ENCODE measurements at regions not wholly inside any gene's neighbourhood (a gene's known extent, or its start where the extent isn't known, plus 50 kb on each side); places are given as distances from the start of the nearest gene placed in this dataset.

DNA sequence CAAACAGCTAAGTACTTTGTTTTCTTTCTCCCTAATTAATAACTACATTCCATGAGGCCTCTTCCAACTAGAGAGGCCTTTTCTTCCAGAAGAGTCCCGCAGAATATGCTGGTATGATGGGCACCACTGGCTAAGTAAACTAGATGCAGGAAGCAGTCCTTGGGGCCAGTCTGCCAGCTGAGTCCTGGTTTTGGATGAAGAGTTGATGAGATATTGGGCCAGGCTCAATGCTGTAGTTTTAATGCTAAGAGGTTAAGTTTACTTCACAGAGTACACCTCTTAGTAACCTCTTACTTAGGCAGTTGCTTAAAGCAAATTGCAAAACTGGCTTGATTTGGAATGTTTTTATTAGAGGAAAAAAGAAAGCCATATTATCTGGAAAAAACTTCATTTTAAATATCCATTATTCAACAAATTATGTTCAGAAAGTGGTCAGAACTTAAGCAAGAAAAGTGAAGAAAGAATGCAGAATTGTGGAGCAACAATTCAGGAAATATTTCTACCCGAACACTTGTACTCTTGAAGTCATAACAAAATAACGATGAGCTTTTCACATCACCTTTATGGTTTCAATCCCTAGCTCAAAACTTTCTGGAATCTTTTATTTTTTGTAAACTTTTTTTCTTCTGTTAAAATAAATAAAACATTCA, 178.4 kb upstream of the CDIN1 start:
- no peak for DNase-seq
- Histone ChIP-seq H3K4me1 (no peaks in the 10 kb centered on the region), H3K27ac (no peak overlapping the region), H3K4me3 (no peak overlapping the region), H3K36me3 (no peaks in the 10 kb centered on the region), H3K27me3 (no peaks in the 10 kb centered on the region), H3K9me3 (no peaks in the 10 kb centered on the region)
- intact Hi-C loops (cut with DNase I; ENCODE audit: low total_unique reads) = no loop called here
- in situ Hi-C loops (cut with MboI; ENCODE audit: low sequenced_read_pairs in 4 of 4) = no loop called here
- TF ChIP-seq POLR2A (IDR thresholded peaks at IDR 0.05) (no peak), CTCF (IDR thresholded peaks at IDR 0.05 in 4 of 5, conservative IDR thresholded peaks at IDR 0.05 in 1 of 5) (no peak)
- no peak for ATAC-seq

DNA sequence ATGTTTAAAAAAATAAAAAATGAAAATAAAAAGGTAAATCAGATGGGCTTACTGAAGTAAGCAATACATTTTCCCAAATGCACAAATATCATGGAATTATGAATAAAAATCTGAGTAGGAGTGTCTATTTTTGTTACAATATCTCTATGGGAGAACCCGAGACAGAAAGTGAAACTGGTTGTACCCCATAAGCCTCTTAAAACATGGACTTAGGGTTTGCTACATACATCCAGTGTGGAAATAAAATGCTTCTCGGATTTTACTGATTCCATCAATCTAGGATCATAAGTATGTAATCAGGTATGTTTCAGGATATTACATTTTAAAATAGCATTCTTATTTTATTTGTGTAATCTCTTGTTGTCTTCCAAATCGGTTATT, 177.8 kb upstream of the CDIN1 start:
- Histone ChIP-seq H3K27ac (no peak overlapping the region), H3K27me3 (no peaks in the 10 kb centered on the region), H3K4me3 (no peak overlapping the region), H3K9me3 (no peaks in the 10 kb centered on the region), H3K36me3 (no peaks in the 10 kb centered on the region), H3K4me1 (no peaks in the 10 kb centered on the region)
- TF ChIP-seq POLR2A (IDR thresholded peaks at IDR 0.05) = no peak
- no peak for TF ChIP-seq CTCF (IDR thresholded peaks at IDR 0.05 in 4 of 5, conservative IDR thresholded peaks at IDR 0.05 in 1 of 5)
- no peak for DNase-seq
- in situ Hi-C loops (cut with MboI; ENCODE audit: low sequenced_read_pairs in 4 of 4) (no loop called here), intact Hi-C loops (cut with DNase I; ENCODE audit: low total_unique reads) (no loop called here)
- no peak for ATAC-seq

DNA sequence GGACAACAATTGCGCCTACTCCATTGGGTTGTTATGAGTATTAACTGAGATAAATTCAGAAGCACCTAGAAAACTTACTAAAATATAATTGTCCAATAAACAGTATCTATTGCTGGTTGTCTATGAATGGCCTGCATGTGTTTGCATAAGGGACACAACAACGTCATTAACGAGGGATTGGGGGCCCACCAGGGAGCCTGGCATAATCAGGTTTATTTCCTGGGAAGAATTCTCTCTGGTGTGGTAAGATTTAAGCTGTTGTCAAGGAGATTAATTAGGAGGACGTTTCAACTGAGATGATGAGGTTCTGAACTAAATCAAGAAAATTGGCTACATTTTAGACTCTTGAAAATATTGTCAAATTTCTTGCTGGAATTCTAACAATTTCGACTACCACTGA, 176.1 kb upstream of the CDIN1 start:
- Histone ChIP-seq H3K27me3 (no peaks in the 10 kb centered on the region), H3K9me3 (no peaks in the 10 kb centered on the region), H3K36me3 (no peaks in the 10 kb centered on the region), H3K4me3 (no peak overlapping the region), H3K27ac (no peak overlapping the region), H3K4me1 (no peaks in the 10 kb centered on the region)
- DNase-seq = no peak
- TF ChIP-seq POLR2A (IDR thresholded peaks at IDR 0.05) = no peak
- no peak for TF ChIP-seq CTCF (IDR thresholded peaks at IDR 0.05 in 4 of 5, conservative IDR thresholded peaks at IDR 0.05 in 1 of 5)
- in situ Hi-C loops (cut with MboI; ENCODE audit: low sequenced_read_pairs in 4 of 4) (no loop called here), intact Hi-C loops (cut with DNase I; ENCODE audit: low total_unique reads) (no loop called here)
- no peak for ATAC-seq

DNA sequence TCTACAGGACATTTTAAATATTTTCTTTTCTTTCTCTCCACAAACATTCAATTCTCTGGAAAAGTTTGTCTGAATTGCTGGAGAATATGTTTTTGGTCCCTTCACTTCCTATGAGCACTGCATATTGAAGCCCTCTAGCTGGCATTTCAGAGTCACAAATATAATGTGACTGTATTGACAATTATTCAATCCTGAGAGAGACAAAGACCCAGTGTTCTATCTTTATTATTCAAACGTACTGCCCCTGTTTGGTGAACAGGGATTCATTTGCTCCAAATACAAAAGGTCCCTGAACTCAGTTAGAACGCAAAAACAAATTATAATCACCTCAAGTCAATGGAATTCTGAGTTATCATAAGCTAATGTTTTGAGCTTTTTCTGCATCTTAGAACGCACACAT, 173.1 kb upstream of the CDIN1 start:
- Histone ChIP-seq H3K9me3 (no peaks in the 10 kb centered on the region), H3K4me1 (no peaks in the 10 kb centered on the region), H3K27ac (no peak overlapping the region), H3K27me3 (no peaks in the 10 kb centered on the region), H3K4me3 (no peak overlapping the region), H3K36me3 (no peaks in the 10 kb centered on the region)
- ATAC-seq = no peak
- no peak for DNase-seq
- TF ChIP-seq CTCF (IDR thresholded peaks at IDR 0.05 in 4 of 5, conservative IDR thresholded peaks at IDR 0.05 in 1 of 5) = no peak
- no peak for TF ChIP-seq POLR2A (IDR thresholded peaks at IDR 0.05)
- intact Hi-C loops (cut with DNase I; ENCODE audit: low total_unique reads) (no loop called here), in situ Hi-C loops (cut with MboI; ENCODE audit: low sequenced_read_pairs in 4 of 4) (no loop called here)

GRCh38 chr15:36406911-36407310, 172.5 kb upstream of the CDIN1 start:
- ATAC-seq = no peak
- no peaks in the 10 kb centered on the region for H3K36me3 ChIP-seq
- in situ Hi-C loops (cut with MboI; ENCODE audit: low sequenced_read_pairs in 4 of 4) = no loop called here
- DNase-seq = no peak
- TF ChIP-seq POLR2A (IDR thresholded peaks at IDR 0.05) (no peak), CTCF (IDR thresholded peaks at IDR 0.05 in 4 of 5, conservative IDR thresholded peaks at IDR 0.05 in 1 of 5) (no peak)
- H3K9me3 ChIP-seq = no peaks in the 10 kb centered on the region
- no peak overlapping the region for H3K27ac ChIP-seq
- intact Hi-C loops (cut with DNase I; ENCODE audit: low total_unique reads) = no loop called here
- no peaks in the 10 kb centered on the region for H3K4me1 ChIP-seq
- no peak overlapping the region for H3K4me3 ChIP-seq
- no peaks in the 10 kb centered on the region for H3K27me3 ChIP-seq
